8988T (cell line): ENCODE measurements at regions not wholly inside any gene's neighbourhood (a gene's known extent, or its start where the extent isn't known, plus 50 kb on each side); places are given as distances from the start of the nearest gene placed in this dataset.
"Not testable (repeated sequence)": the region's sequence is repeated elsewhere in the genome, so short reads cannot be mapped to it uniquely, and the experiment has no call there.

Source experiments
- DNase-seq: peaks from one replicate; pipeline ENCODE4 v3.0.0; 2011

DNA sequence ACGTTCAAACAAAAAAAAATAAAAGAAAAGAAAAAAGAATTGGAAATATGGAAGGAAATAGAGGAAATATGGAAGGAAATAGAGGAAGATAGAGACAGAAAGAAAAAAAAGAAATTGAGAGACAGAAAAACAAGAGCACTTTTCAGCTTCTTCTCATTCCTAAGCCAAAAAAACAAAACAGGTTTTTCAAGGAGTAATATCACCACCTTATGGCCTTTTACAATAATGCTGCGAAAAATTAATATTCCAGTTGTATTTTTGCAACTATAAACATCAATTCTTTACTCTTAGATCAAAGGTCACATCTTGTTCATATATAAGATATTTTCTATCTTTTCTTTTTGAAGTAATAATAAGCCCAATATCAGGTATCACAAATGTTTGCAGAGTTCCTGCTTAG lies 328.3 kb downstream of the FAT3 start:
- no peak for DNase-seq

DNA sequence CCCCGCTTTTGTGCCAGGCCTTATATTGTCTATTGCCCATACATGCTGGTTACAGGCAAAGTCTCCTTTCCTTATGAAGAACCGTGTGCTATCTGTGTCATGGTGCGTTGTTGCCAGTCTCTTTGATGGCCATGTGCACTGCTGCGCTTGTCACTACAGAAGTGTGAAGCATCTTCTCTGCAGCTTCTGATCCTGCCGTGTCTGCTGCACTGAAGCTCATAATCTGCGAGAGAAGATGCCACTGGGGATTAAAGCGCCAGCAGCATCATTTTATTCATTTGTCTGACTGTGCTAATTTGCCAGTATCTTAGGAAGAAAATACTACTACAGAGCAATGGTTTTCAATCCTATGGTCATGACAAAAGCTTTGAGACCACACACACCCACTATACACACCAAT lies 330.1 kb downstream of the FAT3 start:
- DNase-seq, result no peak

DNA sequence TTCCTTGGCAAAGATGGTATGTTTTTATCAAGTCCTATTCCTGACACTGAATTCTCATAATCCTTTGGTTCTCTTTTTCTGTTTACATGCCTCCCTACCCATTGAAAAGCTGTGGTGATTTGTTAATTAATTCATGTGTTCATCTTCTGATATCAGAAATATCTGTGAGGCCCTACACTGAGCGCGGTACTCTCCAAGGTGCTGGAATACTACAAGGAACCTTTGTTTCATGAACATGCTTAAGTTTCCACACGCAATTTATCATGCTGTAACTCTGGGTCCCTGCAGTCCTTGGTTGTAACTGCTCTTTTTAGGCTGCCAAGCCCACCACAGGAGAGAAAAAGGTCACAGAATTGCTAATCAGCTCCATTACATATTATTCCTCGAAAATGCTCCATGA lies 331.8 kb downstream of the FAT3 start:
- DNase-seq, result no peak

GRCh38 chr11:92557879-92558278 lies 333.3 kb downstream of the FAT3 start:
- no peak for DNase-seq

DNA sequence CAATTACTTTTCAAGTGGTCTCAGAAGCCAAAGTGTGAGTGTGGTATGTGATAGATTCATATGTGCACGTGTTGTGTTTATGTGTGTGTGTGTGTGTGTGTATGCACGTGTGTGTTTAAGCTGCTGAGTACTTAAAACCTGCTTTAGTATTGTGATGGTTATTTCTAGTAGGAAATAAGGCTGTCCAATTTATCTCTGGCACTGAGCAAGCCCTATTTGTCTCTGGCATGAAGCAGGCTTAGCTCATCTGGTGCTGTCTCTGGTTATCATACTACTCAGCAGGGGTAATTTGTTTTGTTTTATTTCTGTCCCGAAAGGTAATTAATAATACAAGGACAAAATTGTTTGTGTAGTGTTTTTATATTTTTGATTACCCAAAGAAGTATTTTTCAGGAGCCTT lies 333.7 kb downstream of the FAT3 start:
- no peak for DNase-seq

DNA sequence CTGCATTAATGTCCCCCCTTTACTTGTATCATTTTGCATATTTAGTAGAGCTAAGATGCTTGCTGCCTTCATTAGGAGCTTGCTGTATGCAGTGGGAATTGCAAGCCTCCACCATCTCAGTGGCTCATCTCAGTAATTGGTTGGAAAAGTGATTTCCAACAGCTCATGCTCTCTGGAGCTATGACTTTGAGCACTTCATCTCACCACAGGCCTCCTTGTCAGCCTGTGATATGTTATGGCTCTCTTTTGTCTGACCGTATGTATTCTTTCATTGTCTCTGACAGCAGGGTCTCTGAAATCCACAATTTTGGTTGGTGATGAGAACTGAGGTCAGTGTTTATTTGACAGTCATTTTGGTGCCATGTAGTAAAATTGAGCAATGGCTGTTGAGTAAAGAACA lies 345.1 kb downstream of the FAT3 start:
- DNase-seq, result no peak

DNA sequence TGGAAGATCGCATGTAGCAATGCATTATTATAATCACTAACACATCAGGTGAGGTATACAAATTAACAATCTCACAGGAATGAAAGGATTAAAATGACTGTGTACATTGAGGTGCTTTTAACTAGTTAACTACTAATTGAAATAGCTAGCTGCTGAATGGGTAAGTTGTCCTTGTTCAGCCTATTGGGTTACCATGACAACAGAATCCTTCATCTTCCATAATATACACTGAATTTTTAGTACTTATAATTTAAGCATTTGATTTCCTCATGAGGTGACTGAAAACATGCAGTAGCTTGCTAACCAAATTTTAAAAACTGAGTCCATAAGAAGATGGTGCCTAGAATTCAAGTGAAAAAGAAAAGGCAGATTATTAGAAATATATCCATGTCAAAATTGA lies 347.9 kb downstream of the FAT3 start:
- no peak for DNase-seq

GRCh38 chr11:92576315-92576714 lies 351.7 kb downstream of the FAT3 start:
- no peak for DNase-seq

- DNase-seq, result no peak
Observed at GRCh38 chr11:92580908-92581307, 356.3 kb downstream of the FAT3 start.

DNA sequence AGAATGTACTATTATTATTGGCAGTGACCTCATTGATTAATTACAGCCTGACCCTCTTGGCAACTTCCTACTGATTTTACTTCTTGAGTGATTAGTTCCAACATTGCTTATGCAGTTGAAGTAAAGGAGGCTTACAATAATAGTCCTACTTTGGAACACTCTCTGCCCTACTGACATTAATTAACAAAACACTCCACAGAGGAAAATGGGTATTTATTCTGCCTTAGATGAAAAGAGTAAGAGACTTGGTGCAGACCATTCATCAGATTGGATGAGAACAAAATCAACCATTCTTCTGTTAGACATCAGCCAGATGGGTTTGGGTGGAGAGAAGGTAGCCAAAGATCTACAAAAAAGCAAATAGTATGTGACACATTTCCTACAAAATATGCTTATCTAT lies 363.8 kb downstream of the FAT3 start:
- DNase-seq, result no peak

DNA sequence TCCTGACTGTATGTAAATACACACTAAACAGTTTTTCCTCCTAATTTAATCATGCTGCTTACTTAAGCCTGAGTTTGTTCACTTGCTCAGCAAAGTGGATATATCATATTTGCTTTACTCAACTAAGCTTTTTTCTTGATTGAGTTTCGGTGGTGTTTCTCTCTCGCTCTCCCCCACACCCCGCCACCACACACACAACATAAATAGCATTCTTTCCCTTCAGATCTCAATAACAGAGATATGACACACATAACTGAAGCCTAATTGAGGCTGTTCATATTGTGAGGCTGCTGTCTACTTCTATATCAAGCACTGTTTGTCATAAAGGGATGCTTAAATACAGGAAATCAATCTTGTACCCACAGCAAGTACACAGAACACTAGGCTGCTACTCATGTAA lies 364.9 kb downstream of the FAT3 start:
- no peak for DNase-seq

DNA sequence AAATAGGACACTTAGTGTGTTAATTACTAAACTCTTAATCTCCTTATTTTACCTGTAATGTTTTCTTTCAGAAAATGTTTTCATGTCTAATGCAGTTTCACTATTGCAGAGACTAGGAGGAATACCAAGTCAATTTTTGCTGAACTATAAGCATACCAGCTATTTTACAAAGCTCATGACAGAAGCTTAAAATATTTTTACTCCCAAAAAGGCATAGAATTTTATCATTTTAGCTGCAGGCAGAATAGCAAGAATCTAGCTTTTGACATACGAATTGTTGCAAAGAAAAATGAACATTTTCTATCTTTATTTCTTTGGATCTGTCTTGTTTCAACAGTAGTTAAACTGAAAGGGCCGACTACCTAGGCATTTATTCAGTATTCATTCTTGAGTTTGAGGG lies 366.9 kb downstream of the FAT3 start:
- DNase-seq, result no peak

DNA sequence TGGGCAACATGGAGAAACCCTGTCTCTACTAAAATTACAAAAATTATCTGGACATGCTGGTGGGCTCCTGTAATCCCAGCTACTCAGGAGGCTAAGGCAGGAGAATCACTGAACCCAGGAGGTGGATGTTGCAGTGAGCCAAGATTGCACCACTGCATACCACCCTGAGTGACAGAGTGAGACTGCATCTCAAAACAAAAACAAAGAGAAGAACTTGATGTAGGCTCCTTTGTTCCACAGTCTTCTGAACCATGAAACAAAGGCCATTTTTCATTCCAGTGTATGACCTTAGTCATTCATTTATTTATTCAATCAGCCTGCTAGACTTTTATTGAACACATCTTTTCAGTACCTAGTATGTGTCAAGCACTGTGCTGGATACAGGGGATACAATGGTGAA lies 369.6 kb downstream of the FAT3 start:
- DNase-seq, result no peak

GRCh38 chr11:92595052-92595451 lies 370.4 kb downstream of the FAT3 start:
- DNase-seq, result no peak

GRCh38 chr11:92596596-92597317 lies 372.1 kb downstream of the FAT3 start:
- no peak for DNase-seq

DNA sequence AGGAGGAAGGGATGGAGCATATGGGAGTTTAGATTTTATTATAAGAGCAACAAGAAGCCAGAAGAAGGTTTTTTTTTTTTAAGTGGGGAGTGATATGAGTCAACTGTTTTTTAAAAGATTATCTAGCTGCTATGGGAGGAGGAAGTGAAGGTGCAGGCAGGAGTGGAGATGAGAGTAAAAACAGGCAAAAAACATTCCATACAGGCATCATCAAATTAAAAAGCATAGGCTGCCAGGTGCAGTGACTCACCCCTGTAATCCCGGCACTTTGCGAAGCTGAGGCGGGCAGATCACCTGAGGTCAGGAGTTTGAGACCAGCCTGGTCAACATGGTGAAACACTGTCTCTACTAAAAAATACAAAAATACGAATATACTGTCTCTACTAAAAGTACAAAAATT lies 368.4 kb upstream of the MTNR1B start:
- no peak for DNase-seq

DNA sequence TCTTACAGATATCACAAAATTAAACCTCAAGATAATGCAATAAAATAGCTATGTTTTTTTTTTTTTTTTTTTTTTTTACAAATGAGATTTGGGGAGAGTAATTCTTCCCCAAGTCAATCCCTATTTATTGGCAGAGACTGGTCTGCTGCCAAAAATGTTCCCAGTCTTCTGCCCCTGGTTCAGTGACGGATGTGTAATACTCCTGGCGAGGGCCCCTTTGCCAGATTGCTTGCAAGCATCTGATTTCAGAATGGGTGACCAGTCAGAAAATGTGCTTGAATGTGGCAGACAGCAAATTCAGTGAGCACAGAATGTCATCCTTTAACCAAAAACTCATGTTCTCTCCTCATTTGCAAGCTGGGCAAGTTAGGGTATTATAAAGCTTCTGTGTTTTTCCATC lies 363.8 kb upstream of the MTNR1B start:
- DNase-seq, result no peak

DNA sequence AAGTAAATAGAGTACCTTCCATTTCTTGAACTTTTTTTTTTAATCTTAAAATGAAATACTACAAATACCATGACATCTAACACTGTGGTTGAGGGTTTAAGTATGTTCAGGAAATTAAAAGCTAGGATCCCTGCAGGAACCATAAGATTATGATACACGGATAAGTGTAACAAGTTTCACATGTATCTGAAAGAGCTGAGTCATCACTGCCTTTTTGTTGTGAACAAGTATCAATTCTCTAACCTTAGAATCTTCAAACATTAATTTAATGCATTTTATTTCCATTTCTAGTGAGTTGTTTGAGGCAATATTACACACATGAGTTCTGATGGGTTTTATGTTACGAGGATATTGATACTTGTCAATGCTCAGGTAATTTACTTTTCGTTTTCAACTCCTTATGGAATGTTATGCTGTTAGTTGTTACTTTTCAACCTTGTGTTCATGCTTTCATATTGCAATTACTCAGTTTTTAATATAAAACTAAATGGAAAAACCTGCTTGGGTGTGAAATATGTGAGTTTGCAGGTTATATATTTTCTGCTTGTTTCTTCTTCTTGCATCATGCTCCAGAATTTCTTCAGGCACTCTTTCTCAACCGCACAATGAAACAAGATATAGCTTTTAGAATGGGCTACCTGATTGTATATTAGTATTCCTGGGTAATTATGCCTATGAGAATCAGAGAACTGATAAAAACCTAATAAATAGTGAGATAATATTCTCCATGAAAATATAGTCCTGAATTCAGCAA lies 361.3 kb upstream of the MTNR1B start:
- DNase-seq, result no peak

- DNase-seq, result no peak
Observed at GRCh38 chr11:92611157-92611556, 358.3 kb upstream of the MTNR1B start.

DNA sequence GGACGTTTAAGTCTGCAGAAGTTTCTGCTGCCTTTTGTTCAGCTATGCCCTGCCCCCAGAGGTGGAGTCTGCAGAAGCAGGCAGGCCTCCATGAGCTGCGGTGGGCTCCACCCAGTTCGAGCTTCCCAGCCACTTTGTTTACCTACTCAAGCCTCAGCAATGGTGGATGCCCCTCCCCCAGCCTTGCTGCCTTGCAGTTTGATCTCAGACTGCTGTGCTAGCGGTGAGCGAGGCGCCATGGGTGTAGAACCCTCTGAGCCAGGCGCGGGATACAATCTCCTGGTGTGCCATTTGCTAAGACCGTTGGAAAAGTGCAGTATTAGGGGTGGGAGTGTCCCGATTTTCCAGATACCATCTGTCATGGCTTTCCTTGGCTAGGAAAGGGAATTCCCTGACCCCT lies 351.4 kb upstream of the MTNR1B start:
- not testable (repeated sequence) for DNase-seq

DNA sequence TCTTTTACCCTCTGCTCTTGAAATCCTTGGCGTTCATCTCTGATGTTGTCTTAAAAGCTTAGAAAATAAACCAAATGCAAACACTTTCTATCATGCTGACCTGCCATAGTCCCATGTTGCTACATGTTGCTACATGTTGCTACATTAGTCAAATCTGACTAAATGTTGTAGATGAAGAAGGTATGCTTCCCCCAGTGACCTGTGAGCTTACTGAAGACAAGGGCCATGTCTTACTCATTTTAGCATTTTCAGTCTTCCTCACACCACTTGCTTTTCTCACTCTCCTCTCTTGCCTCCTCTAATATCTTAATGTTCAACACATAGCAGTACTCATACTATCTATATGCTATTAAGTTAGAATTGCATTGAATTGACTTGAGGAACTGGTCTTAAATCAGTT lies 346.4 kb upstream of the MTNR1B start:
- no peak for DNase-seq

GRCh38 chr11:92625894-92626293 lies 343.6 kb upstream of the MTNR1B start:
- DNase-seq, result no peak

- no peak for DNase-seq
Observed at GRCh38 chr11:92626624-92627023, 342.8 kb upstream of the MTNR1B start.

- no peak for DNase-seq
Observed at GRCh38 chr11:92627615-92628256, 341.7 kb upstream of the MTNR1B start.
